ENCODE measurements at regions not wholly inside any gene's neighbourhood (a gene's known extent, or its start where the extent isn't known, plus 50 kb on each side); places are given as distances from the start of the nearest gene placed in this dataset.

DNA sequence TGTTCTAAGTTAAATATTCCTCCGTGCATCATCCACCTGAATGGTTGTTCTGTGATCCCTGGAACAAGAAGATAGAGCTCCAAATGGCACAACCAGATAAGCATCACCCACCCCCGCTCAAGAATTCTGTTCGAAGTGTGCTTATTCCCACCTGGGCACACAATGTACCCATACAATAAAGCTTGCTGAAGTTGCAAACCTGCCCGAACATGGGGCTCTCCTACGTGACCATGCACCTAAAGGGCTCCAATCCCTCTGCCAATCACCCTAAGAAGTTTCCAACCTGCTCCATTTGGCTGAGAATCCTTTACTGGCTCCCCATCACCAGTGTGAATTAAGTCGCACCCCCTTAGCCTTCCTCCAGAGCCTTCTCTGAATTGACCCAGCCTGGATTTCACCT, 1157.4 kb downstream of the TBC1D22A start:
- TF ChIP-seq POLR2AphosphoS5 (IDR thresholded peaks at IDR 0.05; ENCODE audit: borderline replicate concordance, low read depth, low read length), result no peak
- no peak for TF ChIP-seq FOXP2 (optimal IDR thresholded peaks at IDR 0.05; ENCODE audit: control extremely low read depth, extremely low read length, insufficient read depth)
- no peak for TF ChIP-seq EZH2 (IDR thresholded peaks at IDR 0.05)
- no peak overlapping the region for H3K9ac ChIP-seq (ENCODE audit: insufficient read length)
- H3K4me3 ChIP-seq, result no peak overlapping the region
- DNase-seq (ENCODE audit: low read depth, low spot score), result no peak
- no peak overlapping the region for H3K27ac ChIP-seq
- no peaks in the 10 kb centered on the region for H3K36me3 ChIP-seq (ENCODE audit: insufficient read depth, low read length)
- H3K9me3 ChIP-seq (ENCODE audit: low read depth, low read length), result no peaks in the 10 kb centered on the region

DNA sequence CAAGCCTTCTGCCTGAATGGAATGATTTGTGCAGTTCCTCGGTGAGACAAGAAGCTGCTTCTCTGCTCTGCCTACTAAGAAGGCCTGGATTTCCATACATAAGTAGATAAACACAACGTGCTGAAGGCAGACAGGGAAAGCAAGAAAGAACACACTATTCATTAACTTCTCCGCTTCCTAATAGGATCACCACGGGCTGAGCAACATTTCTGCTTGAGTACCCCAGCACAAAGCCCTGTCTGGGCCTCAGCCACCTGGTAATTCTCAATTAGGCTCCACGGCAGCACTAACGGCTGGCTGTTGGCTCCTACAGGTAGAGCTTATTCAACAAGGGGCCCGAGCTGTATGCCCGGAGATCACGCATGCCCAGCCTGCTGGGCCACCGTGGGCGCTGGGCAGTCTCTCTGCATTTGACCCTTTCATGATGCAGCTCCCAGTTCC, 1156.6 kb downstream of the TBC1D22A start:
- Histone ChIP-seq H3K4me3 (no peak overlapping the region), H3K36me3 (ENCODE audit: insufficient read depth, low read length) (no peaks in the 10 kb centered on the region), H3K9ac (ENCODE audit: insufficient read length) (no peak overlapping the region), H3K27ac (no peak overlapping the region), H3K9me3 (ENCODE audit: low read depth, low read length) (no peaks in the 10 kb centered on the region)
- no peak for DNase-seq (ENCODE audit: low read depth, low spot score)
- TF ChIP-seq FOXP2 (optimal IDR thresholded peaks at IDR 0.05; ENCODE audit: control extremely low read depth, extremely low read length, insufficient read depth), result no peak
- TF ChIP-seq POLR2AphosphoS5 (IDR thresholded peaks at IDR 0.05; ENCODE audit: borderline replicate concordance, low read depth, low read length), result no peak
- TF ChIP-seq EZH2 (IDR thresholded peaks at IDR 0.05), result no peak

- no peak overlapping the region for H3K27ac ChIP-seq
- H3K4me3 ChIP-seq, result no peak overlapping the region
- H3K9ac ChIP-seq (ENCODE audit: insufficient read length), result no peak overlapping the region
- TF ChIP-seq EZH2 (IDR thresholded peaks at IDR 0.05) (no peak), POLR2AphosphoS5 (IDR thresholded peaks at IDR 0.05; ENCODE audit: borderline replicate concordance, low read depth, low read length) (no peak), FOXP2 (optimal IDR thresholded peaks at IDR 0.05; ENCODE audit: control extremely low read depth, extremely low read length, insufficient read depth) (no peak)
- H3K36me3 ChIP-seq (ENCODE audit: insufficient read depth, low read length), result no peaks in the 10 kb centered on the region
- no peak for DNase-seq (ENCODE audit: low read depth, low spot score)
- H3K9me3 ChIP-seq (ENCODE audit: low read depth, low read length), result no peaks in the 10 kb centered on the region
These were observed 1155.9 kb downstream of the TBC1D22A start for GRCh38 chr22:47918276-47918921.

DNA sequence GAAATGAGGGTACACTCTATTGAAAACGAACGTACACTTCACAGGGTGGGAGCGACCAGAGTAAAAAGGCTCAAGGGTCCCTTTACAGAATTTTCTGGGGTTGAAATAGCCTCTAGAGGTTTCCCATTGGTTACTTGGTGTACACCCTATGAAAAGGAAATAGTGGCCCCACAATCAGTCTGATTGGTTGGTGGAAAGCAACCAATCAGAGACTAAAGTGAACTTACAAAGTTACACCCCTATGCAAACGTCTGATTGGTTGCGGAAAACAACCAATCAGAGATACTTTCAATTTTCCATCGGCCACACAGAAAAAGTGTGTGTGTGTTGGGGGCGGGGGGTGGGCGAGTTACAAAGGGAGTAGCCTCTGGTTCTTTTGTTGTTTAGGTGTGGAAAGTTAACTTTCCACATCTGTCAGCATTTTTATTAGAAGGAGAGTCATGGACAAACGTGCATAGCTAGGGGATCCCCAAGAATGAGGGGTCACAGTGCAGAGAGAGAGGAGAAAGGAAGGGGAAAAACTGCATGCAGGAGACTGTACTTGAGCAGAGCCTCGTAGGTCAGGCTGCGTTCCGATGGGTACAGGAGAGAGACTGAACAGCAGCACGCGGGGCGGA, 1152.1 kb downstream of the TBC1D22A start:
- TF ChIP-seq POLR2AphosphoS5 (IDR thresholded peaks at IDR 0.05; ENCODE audit: borderline replicate concordance, low read depth, low read length) (no peak), EZH2 (IDR thresholded peaks at IDR 0.05) (no peak), FOXP2 (optimal IDR thresholded peaks at IDR 0.05; ENCODE audit: control extremely low read depth, extremely low read length, insufficient read depth) (no peak)
- no peak for DNase-seq (ENCODE audit: low read depth, low spot score)

DNA sequence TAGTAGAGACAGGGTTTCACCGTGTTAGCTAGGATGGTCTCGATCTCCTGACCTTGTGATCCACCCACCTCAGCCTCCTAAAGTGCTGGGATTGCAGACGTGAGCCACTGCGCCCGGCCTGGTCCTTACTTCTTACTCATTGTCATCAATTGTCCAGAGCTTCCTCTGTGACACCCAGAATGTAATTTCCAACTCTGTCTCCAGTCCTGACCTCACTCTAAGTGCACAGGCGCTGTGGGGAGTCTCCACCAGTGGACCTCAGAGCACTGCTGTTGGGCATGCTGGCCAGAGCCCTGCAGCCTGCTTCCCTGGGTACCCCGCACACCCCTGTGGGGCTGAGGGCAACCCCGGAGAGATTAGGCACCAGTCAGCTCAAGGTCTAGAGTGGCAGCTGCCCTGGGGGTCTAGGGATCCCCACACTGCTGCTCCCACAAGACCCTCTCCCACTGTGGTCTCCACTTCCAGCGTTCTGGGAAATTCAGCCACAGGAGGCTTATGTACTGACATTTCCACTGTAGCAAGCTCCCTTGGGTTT, 1140.3 kb downstream of the TBC1D22A start:
- DNase-seq (ENCODE audit: low read depth, low spot score), result no peak
- no peaks in the 10 kb centered on the region for H3K36me3 ChIP-seq (ENCODE audit: insufficient read depth, low read length)
- no peak overlapping the region for H3K9ac ChIP-seq (ENCODE audit: insufficient read length)
- no peak overlapping the region for H3K4me3 ChIP-seq
- H3K27ac ChIP-seq, result no peak overlapping the region
- H3K9me3 ChIP-seq (ENCODE audit: low read depth, low read length), result no peaks in the 10 kb centered on the region
- TF ChIP-seq POLR2AphosphoS5 (IDR thresholded peaks at IDR 0.05; ENCODE audit: borderline replicate concordance, low read depth, low read length) (no peak), FOXP2 (optimal IDR thresholded peaks at IDR 0.05; ENCODE audit: control extremely low read depth, extremely low read length, insufficient read depth) (no peak), EZH2 (IDR thresholded peaks at IDR 0.05) (no peak)

More for the DNA sequence above, 1152.1 kb downstream of the TBC1D22A start:
- no peaks in the 10 kb centered on the region for H3K36me3 ChIP-seq (ENCODE audit: insufficient read depth, low read length)
- no peak overlapping the region for H3K9ac ChIP-seq (ENCODE audit: insufficient read length)
- H3K4me3 ChIP-seq, result no peak overlapping the region
- H3K27ac ChIP-seq, result no peak overlapping the region
- H3K9me3 ChIP-seq (ENCODE audit: low read depth, low read length), result no peaks in the 10 kb centered on the region

- Histone ChIP-seq H3K9me3 (ENCODE audit: low read depth, low read length) (no peaks in the 10 kb centered on the region), H3K4me3 (no peak overlapping the region), H3K9ac (ENCODE audit: insufficient read length) (no peak overlapping the region), H3K27ac (no peak overlapping the region), H3K36me3 (ENCODE audit: insufficient read depth, low read length) (no peaks in the 10 kb centered on the region)
- TF ChIP-seq POLR2AphosphoS5 (IDR thresholded peaks at IDR 0.05; ENCODE audit: borderline replicate concordance, low read depth, low read length), result no peak
- no peak for TF ChIP-seq EZH2 (IDR thresholded peaks at IDR 0.05)
- TF ChIP-seq FOXP2 (optimal IDR thresholded peaks at IDR 0.05; ENCODE audit: control extremely low read depth, extremely low read length, insufficient read depth), result no peak
- DNase-seq (ENCODE audit: low read depth, low spot score), result no peak
These were observed 1139.5 kb downstream of the TBC1D22A start for GRCh38 chr22:47901911-47902310.

DNA sequence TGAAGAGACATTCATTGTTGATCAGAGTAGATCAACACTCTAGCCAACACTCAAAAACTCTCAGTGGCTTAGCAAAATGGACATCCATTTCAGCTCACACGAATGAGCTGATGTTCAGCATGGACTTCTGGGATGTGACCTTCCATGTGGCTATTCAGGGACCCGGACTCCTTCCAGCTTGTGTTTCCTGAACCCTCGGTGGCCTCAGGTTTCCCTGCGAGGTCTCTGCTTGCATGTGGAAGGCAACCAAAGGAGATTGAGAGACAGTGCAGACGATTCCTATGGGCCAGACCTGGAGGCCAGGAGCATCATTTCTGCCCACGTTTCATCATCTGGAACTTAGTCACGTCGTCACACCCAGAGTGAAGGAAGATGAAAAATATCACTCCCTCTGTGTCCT, 1137.4 kb downstream of the TBC1D22A start:
- TF ChIP-seq EZH2 (IDR thresholded peaks at IDR 0.05), result no peak
- no peak for TF ChIP-seq POLR2AphosphoS5 (IDR thresholded peaks at IDR 0.05; ENCODE audit: borderline replicate concordance, low read depth, low read length)
- TF ChIP-seq FOXP2 (optimal IDR thresholded peaks at IDR 0.05; ENCODE audit: control extremely low read depth, extremely low read length, insufficient read depth), result no peak
- Histone ChIP-seq H3K36me3 (ENCODE audit: insufficient read depth, low read length) (no peaks in the 10 kb centered on the region), H3K9me3 (ENCODE audit: low read depth, low read length) (no peaks in the 10 kb centered on the region), H3K9ac (ENCODE audit: insufficient read length) (no peak overlapping the region), H3K4me3 (no peak overlapping the region), H3K27ac (no peak overlapping the region)
- DNase-seq (ENCODE audit: low read depth, low spot score), result no peak

GRCh38 chr22:47898946-47899345, 1136.5 kb downstream of the TBC1D22A start:
- DNase-seq (ENCODE audit: low read depth, low spot score), result no peak
- TF ChIP-seq FOXP2 (optimal IDR thresholded peaks at IDR 0.05; ENCODE audit: control extremely low read depth, extremely low read length, insufficient read depth) (no peak), EZH2 (IDR thresholded peaks at IDR 0.05) (no peak), POLR2AphosphoS5 (IDR thresholded peaks at IDR 0.05; ENCODE audit: borderline replicate concordance, low read depth, low read length) (no peak)
- no peaks in the 10 kb centered on the region for H3K36me3 ChIP-seq (ENCODE audit: insufficient read depth, low read length)
- no peaks in the 10 kb centered on the region for H3K9me3 ChIP-seq (ENCODE audit: low read depth, low read length)
- no peak overlapping the region for H3K27ac ChIP-seq
- no peak overlapping the region for H3K9ac ChIP-seq (ENCODE audit: insufficient read length)
- no peak overlapping the region for H3K4me3 ChIP-seq
